ENCODE measurements at regions not wholly inside any gene's neighbourhood (a gene's known extent, or its start where the extent isn't known, plus 50 kb on each side); places are given as distances from the start of the nearest gene placed in this dataset.

DNA sequence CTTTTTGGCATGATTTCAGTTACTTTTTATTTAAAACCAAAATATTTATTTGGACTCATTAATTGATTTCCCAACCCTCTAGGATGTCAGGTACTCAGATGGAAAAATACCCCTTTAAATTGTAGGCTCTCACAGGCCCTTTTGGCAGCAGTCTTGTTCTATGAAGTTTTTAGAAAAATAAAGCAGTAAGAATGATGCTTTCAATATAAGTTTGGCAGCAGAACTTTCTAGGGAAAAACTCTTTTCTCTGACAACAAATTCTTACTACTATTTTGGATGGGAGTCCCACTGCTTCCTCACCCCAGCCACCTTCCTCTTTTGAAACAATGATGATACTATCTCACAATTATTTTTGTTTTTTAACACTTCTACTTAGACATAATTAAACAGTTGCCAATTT lies 581.6 kb upstream of the SGCG start:
- Mint-ChIP-seq H3K4me3 (ENCODE audit: unreplicated experiment) (no peak overlapping the region), H3K9me3 (ENCODE audit: unreplicated experiment) (no peaks in the 10 kb centered on the region), H3K36me3 (ENCODE audit: low read depth, unreplicated experiment) (no peaks in the 10 kb centered on the region), H3K27ac (ENCODE audit: unreplicated experiment) (no peak overlapping the region), H3K4me1 (ENCODE audit: low read depth, unreplicated experiment) (peaks cover 12% of the 10 kb centered on the region), H3K27me3 (ENCODE audit: low read depth, unreplicated experiment) (no peaks in the 10 kb centered on the region)
- H3K9me3 ChIP-seq (ENCODE audit: insufficient read depth, low read depth, low read length): peaks cover 5% of the 10 kb centered on the region
- H3K9ac ChIP-seq (ENCODE audit: low read length): no peak overlapping the region
- no peaks in the 10 kb centered on the region for H3K36me3 ChIP-seq (ENCODE audit: insufficient read depth, low read length)
- no peak overlapping the region for H3K4me2 ChIP-seq (ENCODE audit: low read length)
- H4K20me1 ChIP-seq (ENCODE audit: insufficient read depth, low read length): no peaks in the 10 kb centered on the region
- FAIRE-seq: no peak
- no peaks in the 10 kb centered on the region for H3K79me2 ChIP-seq (ENCODE audit: insufficient read depth, low read length)
- TF ChIP-seq EZH2 (IDR thresholded peaks at IDR 0.05; ENCODE audit: insufficient read depth, low read length): no peak
- TF ChIP-seq, protein P1, sequence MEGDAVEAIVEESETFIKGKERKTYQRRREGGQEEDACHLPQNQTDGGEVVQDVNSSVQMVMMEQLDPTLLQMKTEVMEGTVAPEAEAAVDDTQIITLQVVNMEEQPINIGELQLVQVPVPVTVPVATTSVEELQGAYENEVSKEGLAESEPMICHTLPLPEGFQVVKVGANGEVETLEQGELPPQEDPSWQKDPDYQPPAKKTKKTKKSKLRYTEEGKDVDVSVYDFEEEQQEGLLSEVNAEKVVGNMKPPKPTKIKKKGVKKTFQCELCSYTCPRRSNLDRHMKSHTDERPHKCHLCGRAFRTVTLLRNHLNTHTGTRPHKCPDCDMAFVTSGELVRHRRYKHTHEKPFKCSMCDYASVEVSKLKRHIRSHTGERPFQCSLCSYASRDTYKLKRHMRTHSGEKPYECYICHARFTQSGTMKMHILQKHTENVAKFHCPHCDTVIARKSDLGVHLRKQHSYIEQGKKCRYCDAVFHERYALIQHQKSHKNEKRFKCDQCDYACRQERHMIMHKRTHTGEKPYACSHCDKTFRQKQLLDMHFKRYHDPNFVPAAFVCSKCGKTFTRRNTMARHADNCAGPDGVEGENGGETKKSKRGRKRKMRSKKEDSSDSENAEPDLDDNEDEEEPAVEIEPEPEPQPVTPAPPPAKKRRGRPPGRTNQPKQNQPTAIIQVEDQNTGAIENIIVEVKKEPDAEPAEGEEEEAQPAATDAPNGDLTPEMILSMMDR (IDR thresholded peaks at IDR 0.05; ENCODE audit: insufficient read depth, low read depth, low read length): no peak
- no peak overlapping the region for H2AFZ ChIP-seq (ENCODE audit: low read depth, low read length)
- no peak for DNase-seq (ENCODE audit: low read depth)
- no peaks in the 10 kb centered on the region for H3K4me1 ChIP-seq (ENCODE audit: insufficient read depth, low read length)
- no peaks in the 10 kb centered on the region for H3K27me3 ChIP-seq (ENCODE audit: insufficient read depth, low read length)
- no peak overlapping the region for H3K4me3 ChIP-seq (ENCODE audit: insufficient read depth, low read depth, low read length)
- H3K27ac ChIP-seq (ENCODE audit: low read depth, low read length): no peak overlapping the region

DNA sequence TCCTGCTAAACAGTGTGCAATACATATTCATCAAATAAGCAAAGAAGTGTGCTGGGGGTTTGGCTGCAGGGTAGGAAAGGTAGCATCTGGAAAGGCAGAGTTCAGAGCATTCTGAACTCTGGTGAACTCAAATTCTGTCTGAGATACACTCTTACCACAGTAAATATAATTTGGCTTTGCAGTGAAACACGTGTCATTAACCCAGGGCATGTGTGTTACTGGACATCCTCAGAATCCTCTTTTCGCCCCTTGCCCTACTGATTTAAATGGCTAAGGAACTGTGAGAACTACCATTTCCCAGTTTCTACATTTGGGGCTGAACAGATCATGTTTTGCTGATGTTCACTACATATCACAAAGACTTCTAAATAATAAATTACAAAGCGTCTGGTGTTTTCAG lies 562.8 kb upstream of the SGCG start:
- Histone ChIP-seq H3K4me2 (ENCODE audit: low read length) (no peak overlapping the region), H3K27me3 (ENCODE audit: insufficient read depth, low read length) (no peaks in the 10 kb centered on the region), H4K20me1 (ENCODE audit: insufficient read depth, low read length) (no peaks in the 10 kb centered on the region), H3K4me3 (ENCODE audit: insufficient read depth, low read depth, low read length) (no peak overlapping the region), H3K36me3 (ENCODE audit: insufficient read depth, low read length) (no peaks in the 10 kb centered on the region), H3K9ac (ENCODE audit: low read length) (no peak overlapping the region), H3K27ac (ENCODE audit: low read depth, low read length) (no peak overlapping the region), H3K4me1 (ENCODE audit: insufficient read depth, low read length) (no peaks in the 10 kb centered on the region), H3K9me3 (ENCODE audit: insufficient read depth, low read depth, low read length) (no peaks in the 10 kb centered on the region), H2AFZ (ENCODE audit: low read depth, low read length) (no peak overlapping the region), H3K79me2 (ENCODE audit: insufficient read depth, low read length) (no peaks in the 10 kb centered on the region)
- TF ChIP-seq EZH2 (IDR thresholded peaks at IDR 0.05; ENCODE audit: insufficient read depth, low read length): no peak
- TF ChIP-seq, protein P1 (IDR thresholded peaks at IDR 0.05; ENCODE audit: insufficient read depth, low read depth, low read length): no peak
- Mint-ChIP-seq H3K36me3 (ENCODE audit: low read depth, unreplicated experiment) (no peaks in the 10 kb centered on the region), H3K27ac (ENCODE audit: unreplicated experiment) (no peak overlapping the region), H3K27me3 (ENCODE audit: low read depth, unreplicated experiment) (no peaks in the 10 kb centered on the region), H3K4me1 (ENCODE audit: low read depth, unreplicated experiment) (no peaks in the 10 kb centered on the region), H3K4me3 (ENCODE audit: unreplicated experiment) (no peak overlapping the region), H3K9me3 (ENCODE audit: unreplicated experiment) (no peaks in the 10 kb centered on the region)
- DNase-seq (ENCODE audit: low read depth) (no peak), FAIRE-seq (no peak)

DNA sequence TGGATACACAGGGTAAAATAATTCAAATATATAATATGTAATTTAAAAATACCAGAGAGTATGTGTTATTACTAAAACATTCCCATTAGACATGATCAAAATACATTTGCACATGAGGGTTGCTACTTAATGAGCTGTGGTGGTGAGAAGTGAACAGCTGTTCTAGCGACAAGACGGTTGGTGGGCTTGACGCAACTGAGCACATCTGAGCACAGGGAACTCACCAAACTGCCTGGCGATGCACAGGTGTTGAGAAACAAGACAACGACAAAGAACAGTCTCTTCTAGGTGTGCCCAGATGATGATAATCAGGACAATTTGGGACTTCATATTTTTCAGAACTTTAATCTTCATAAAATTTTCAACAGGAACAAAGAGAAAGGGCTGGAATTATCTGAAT lies 555.1 kb upstream of the SGCG start:
- no peak for FAIRE-seq
- Histone ChIP-seq H3K4me2 (ENCODE audit: low read length) (no peak overlapping the region), H3K27me3 (ENCODE audit: insufficient read depth, low read length) (no peaks in the 10 kb centered on the region), H3K4me3 (ENCODE audit: insufficient read depth, low read depth, low read length) (no peak overlapping the region), H3K9me3 (ENCODE audit: insufficient read depth, low read depth, low read length) (no peaks in the 10 kb centered on the region), H3K79me2 (ENCODE audit: insufficient read depth, low read length) (no peaks in the 10 kb centered on the region), H4K20me1 (ENCODE audit: insufficient read depth, low read length) (no peaks in the 10 kb centered on the region), H3K36me3 (ENCODE audit: insufficient read depth, low read length) (no peaks in the 10 kb centered on the region), H3K27ac (ENCODE audit: low read depth, low read length) (no peak overlapping the region), H3K9ac (ENCODE audit: low read length) (no peak overlapping the region), H3K4me1 (ENCODE audit: insufficient read depth, low read length) (no peaks in the 10 kb centered on the region), H2AFZ (ENCODE audit: low read depth, low read length) (no peak overlapping the region)
- peaks cover 6% of the 10 kb centered on the region for H3K4me1 Mint-ChIP-seq (ENCODE audit: low read depth, unreplicated experiment)
- H3K27ac Mint-ChIP-seq (ENCODE audit: unreplicated experiment): no peak overlapping the region
- H3K36me3 Mint-ChIP-seq (ENCODE audit: low read depth, unreplicated experiment): no peaks in the 10 kb centered on the region
- TF ChIP-seq EZH2 (IDR thresholded peaks at IDR 0.05; ENCODE audit: insufficient read depth, low read length): no peak
- TF ChIP-seq, protein P1 (IDR thresholded peaks at IDR 0.05; ENCODE audit: insufficient read depth, low read depth, low read length): no peak
- H3K27me3 Mint-ChIP-seq (ENCODE audit: low read depth, unreplicated experiment): no peaks in the 10 kb centered on the region
- no peak for DNase-seq (ENCODE audit: low read depth)
- H3K9me3 Mint-ChIP-seq (ENCODE audit: unreplicated experiment): no peaks in the 10 kb centered on the region
- no peak overlapping the region for H3K4me3 Mint-ChIP-seq (ENCODE audit: unreplicated experiment)
